Thoracic aorta (tissue), 2 donors: ENCODE measurements at regions not wholly inside any gene's neighbourhood (a gene's known extent, or its start where the extent isn't known, plus 50 kb on each side); places are given as distances from the start of the nearest gene placed in this dataset.
A peak's percentile ranks its signal among the peaks of the same experiment; 100 is the strongest.

Experiments
- ATAC-seq: fragments of 150-250 bp; one replicate; pipeline ENCODE4 v1.8.0; 2017; ENCODE audit warnings: low read depth; ENCODE audit not compliant: insufficient number of reproducible peaks, low FRiP score
- DNase-seq: peaks from one replicate; pipeline ENCODE4 v3.0.0-alpha.2; 2020; ENCODE audit warnings: low spot score
- H3K27ac ChIP-seq, 2 donors: fragments of 200-600 bp; sonication (generic); 1 replicate in 1 of 2; 2 replicates in 1 of 2; pipeline ENCODE4 v1.5.1; 2016; ENCODE audit warnings: mild to moderate bottlenecking in 2 of 2, moderate library complexity in 2 of 2
- H3K27me3 ChIP-seq: fragments of 200-600 bp; sonication (generic); replicated peaks from 2 replicates; pipeline ENCODE4 v1.6.0; 2016; ENCODE audit warnings: mild to moderate bottlenecking; ENCODE audit not compliant: insufficient read depth
- H3K36me3 ChIP-seq: fragments of 200-600 bp; sonication (generic); one replicate; pipeline ENCODE4 v1.5.1; 2016
- H3K4me1 ChIP-seq, 2 donors: fragments of 200-600 bp; sonication (generic); 1 replicate in 1 of 2; 2 replicates in 1 of 2; pipeline versions ENCODE4 v1.5.1 to v1.6.0; 2016; ENCODE audit warnings: low read depth in 2 of 2, mild to moderate bottlenecking in 1 of 2; ENCODE audit not compliant: control insufficient read depth in 1 of 2
- H3K4me3 ChIP-seq: fragments of 200-600 bp; sonication (generic); 2 replicates; pipeline ENCODE4 v1.5.1; 2016; ENCODE audit warnings: mild to moderate bottlenecking
- H3K9me3 ChIP-seq: fragments of 200-600 bp; sonication (generic); 2 replicates; pipeline ENCODE4 v1.5.1; 2016
- CTCF ChIP-seq: fragments of 200-600 bp; sonication (generic); IDR thresholded peaks from one replicate; pipeline ENCODE4 v1.5.1; 2019; ENCODE audit warnings: antibody characterized with exemption

- ATAC-seq (peak; percentile 22), DNase-seq (no peak)
- Histone ChIP-seq H3K27ac (peak overlapping the region; percentile 66 to 76), H3K9me3 (no peaks in the 10 kb centered on the region), H3K4me3 (no peak overlapping the region), H3K36me3 (no peaks in the 10 kb centered on the region), H3K27me3 (no peaks in the 10 kb centered on the region), H3K4me1 (peaks cover 10 to 20% of the 10 kb centered on the region in 2 donors)
- TF ChIP-seq CTCF, result no peak
Measured at GRCh38 chr12:86550218-86551145, 294.3 kb upstream of the MGAT4C start.

GRCh38 chr12:86543716-86544115 is 287.5 kb upstream of the MGAT4C start:
- DNase-seq (no peak), ATAC-seq (no peak)
- Histone ChIP-seq H3K4me3 (no peak overlapping the region), H3K4me1 (no peaks in the 10 kb centered on the region), H3K9me3 (no peaks in the 10 kb centered on the region), H3K36me3 (no peaks in the 10 kb centered on the region), H3K27me3 (no peaks in the 10 kb centered on the region), H3K27ac (no peak overlapping the region)
- TF ChIP-seq CTCF, result no peak

- no peak for TF ChIP-seq CTCF
- H3K27ac ChIP-seq, result no peak overlapping the region
- no peaks in the 10 kb centered on the region for H3K27me3 ChIP-seq
- no peaks in the 10 kb centered on the region for H3K4me1 ChIP-seq
- no peaks in the 10 kb centered on the region for H3K36me3 ChIP-seq
- no peak for DNase-seq
- H3K9me3 ChIP-seq, result no peaks in the 10 kb centered on the region
- ATAC-seq, result no peak
- H3K4me3 ChIP-seq, result no peak overlapping the region
Measured at GRCh38 chr12:86530996-86531655, 274.9 kb upstream of the MGAT4C start.

- TF ChIP-seq CTCF, result no peak
- no peak for ATAC-seq
- no peak for DNase-seq
Measured at GRCh38 chr12:86526060-86526595, 269.9 kb upstream of the MGAT4C start.

GRCh38 chr12:86523844-86524243 is 267.7 kb upstream of the MGAT4C start:
- Histone ChIP-seq H3K36me3 (no peaks in the 10 kb centered on the region), H3K27me3 (no peaks in the 10 kb centered on the region), H3K4me1 (no peaks in the 10 kb centered on the region), H3K4me3 (no peak overlapping the region), H3K9me3 (peaks cover 14% of the 10 kb centered on the region), H3K27ac (no peak overlapping the region)
- DNase-seq (no peak), ATAC-seq (no peak)
- TF ChIP-seq CTCF, result no peak

More at GRCh38 chr12:86526060-86526595, 269.9 kb upstream of the MGAT4C start:
- Histone ChIP-seq H3K27ac (no peak overlapping the region), H3K9me3 (peaks cover 14% of the 10 kb centered on the region), H3K27me3 (no peaks in the 10 kb centered on the region), H3K4me3 (no peak overlapping the region), H3K4me1 (no peaks in the 10 kb centered on the region), H3K36me3 (no peaks in the 10 kb centered on the region)
